Right lobe of liver (tissue), 6 donors: ENCODE measurements at regions not wholly inside any gene's neighbourhood (a gene's known extent, or its start where the extent isn't known, plus 50 kb on each side); places are given as distances from the start of the nearest gene placed in this dataset.

ENCODE experiments used
- ATAC-seq, 4 donors: fragments of 200-7000 bp; cut with Tn5 transposase; one replicate each; pipeline ENCODE4 v1.9.1; 2020; ENCODE audit warnings: mild to moderate bottlenecking in 4 of 4, moderate library complexity in 4 of 4
- DNase-seq, 3 donors: peaks; one replicate each; pipeline ENCODE4 v3.0.0-alpha.2; 2020
- H3K27ac ChIP-seq, 3 donors: fragments of 200-600 bp; one replicate each; pipeline ENCODE4 v1.8.0; 2022
- H3K27me3 ChIP-seq, 2 donors: fragments of 200-600 bp; one replicate each; pipeline ENCODE4 v1.8.0; 2022
- H3K36me3 ChIP-seq, 4 donors: fragments of 200-600 bp; sonication (generic) in 1 of 4; one replicate each; pipeline versions ENCODE4 v1.5.1 to v1.8.0; 2017 to 2022; ENCODE audit warnings: control low read depth in 1 of 4
- H3K4me1 ChIP-seq, 4 donors: fragments of 200-600 bp; sonication (generic) in 1 of 4; one replicate each; pipeline versions ENCODE4 v1.5.1 to v1.8.0; 2017 to 2022; ENCODE audit warnings: control low read depth in 1 of 4
- H3K4me3 ChIP-seq, 3 donors: fragments of 200-600 bp; one replicate each; pipeline ENCODE4 v1.8.0; 2022
- H3K9me3 ChIP-seq, 4 donors: fragments of 200-600 bp; sonication (generic) in 1 of 4; one replicate each; pipeline versions ENCODE4 v1.5.1 to v1.8.0; 2017 to 2022; ENCODE audit warnings: control low read depth in 1 of 4
- POLR2A ChIP-seq: fragments of 450-650 bp; IDR thresholded peaks from one replicate; pipeline ENCODE4 v1.6.1; 2017; ENCODE audit warnings: antibody characterized with exemption, mild to moderate bottlenecking
- WGBS: methylation state at CpG from one replicate; pipeline ENCODE4 v1.1.6; 2018; ENCODE audit warnings: low coverage, low lambda C conversion rate; ENCODE audit not compliant: insufficient coverage; ENCODE audit errors: missing lambda C conversion rate; 5-methylcytosine and 5-hydroxymethylcytosine counted together
- intact Hi-C, 2 donors: fragments of 100-400 bp; cut with DNase I; formaldehyde crosslinking; loops; one replicate each; pipeline versions ENCODE4 v1.11.2 to v1.14.1; 2022
- TF ChIP-seq, protein P1 (sequence below), 4 donors: fragments of 200-600 bp in 3 of 4; fragments of 450-650 bp in 1 of 4; IDR thresholded peaks; one replicate each; pipeline versions ENCODE4 v1.5.1 to v1.8.0; 2016 to 2022; ENCODE audit warnings: antibody characterized with exemption in 4 of 4, mild to moderate bottlenecking in 2 of 4
- donor health status: DM: no; HTN: yes; CAD: no.
- donor health status: DM: no; HTN: no; CAD: no.
- donor health status: DM: no; HTN: no; CAD: no.
- donor health status: DM: no; HTN: yes; CAD: no.
- donor health status: DM: no; HTN: yes; CAD: no.

DNA sequence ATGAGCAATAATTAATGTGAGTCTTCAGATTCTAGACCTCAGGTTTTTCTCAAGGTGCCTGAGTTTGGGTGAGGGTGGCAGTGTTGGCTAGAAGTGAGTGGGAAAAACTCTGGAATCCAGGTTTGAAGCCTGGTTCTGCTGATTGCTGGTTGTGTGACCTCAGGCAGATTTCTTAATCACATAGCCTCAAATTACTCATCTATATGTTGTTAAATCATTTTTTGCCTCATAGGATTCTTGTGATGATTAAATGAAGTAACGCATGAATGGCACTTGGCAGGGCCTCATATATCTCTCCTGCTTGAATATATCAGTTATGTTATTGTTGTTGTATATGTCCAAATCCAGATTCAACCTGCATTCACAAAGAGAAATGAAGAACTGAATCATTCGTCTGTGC is 60.5 kb downstream of the NR2F2 start:
- WGBS: 100% methylated on average over 2 of the region's 2 CpGs
- Histone ChIP-seq H3K27me3 (no peaks in the 10 kb centered on the region), H3K36me3 (no peaks in the 10 kb centered on the region), H3K4me1 (no peaks in the 10 kb centered on the region), H3K27ac (no peak overlapping the region), H3K4me3 (no peak overlapping the region), H3K9me3 (no peaks in the 10 kb centered on the region)
- no peak for ATAC-seq
- TF ChIP-seq, protein P1, sequence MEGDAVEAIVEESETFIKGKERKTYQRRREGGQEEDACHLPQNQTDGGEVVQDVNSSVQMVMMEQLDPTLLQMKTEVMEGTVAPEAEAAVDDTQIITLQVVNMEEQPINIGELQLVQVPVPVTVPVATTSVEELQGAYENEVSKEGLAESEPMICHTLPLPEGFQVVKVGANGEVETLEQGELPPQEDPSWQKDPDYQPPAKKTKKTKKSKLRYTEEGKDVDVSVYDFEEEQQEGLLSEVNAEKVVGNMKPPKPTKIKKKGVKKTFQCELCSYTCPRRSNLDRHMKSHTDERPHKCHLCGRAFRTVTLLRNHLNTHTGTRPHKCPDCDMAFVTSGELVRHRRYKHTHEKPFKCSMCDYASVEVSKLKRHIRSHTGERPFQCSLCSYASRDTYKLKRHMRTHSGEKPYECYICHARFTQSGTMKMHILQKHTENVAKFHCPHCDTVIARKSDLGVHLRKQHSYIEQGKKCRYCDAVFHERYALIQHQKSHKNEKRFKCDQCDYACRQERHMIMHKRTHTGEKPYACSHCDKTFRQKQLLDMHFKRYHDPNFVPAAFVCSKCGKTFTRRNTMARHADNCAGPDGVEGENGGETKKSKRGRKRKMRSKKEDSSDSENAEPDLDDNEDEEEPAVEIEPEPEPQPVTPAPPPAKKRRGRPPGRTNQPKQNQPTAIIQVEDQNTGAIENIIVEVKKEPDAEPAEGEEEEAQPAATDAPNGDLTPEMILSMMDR (IDR thresholded peaks at IDR 0.05): no peak
- TF ChIP-seq POLR2A: no peak
- intact Hi-C loops: no loop called here
- DNase-seq: no peak

DNA sequence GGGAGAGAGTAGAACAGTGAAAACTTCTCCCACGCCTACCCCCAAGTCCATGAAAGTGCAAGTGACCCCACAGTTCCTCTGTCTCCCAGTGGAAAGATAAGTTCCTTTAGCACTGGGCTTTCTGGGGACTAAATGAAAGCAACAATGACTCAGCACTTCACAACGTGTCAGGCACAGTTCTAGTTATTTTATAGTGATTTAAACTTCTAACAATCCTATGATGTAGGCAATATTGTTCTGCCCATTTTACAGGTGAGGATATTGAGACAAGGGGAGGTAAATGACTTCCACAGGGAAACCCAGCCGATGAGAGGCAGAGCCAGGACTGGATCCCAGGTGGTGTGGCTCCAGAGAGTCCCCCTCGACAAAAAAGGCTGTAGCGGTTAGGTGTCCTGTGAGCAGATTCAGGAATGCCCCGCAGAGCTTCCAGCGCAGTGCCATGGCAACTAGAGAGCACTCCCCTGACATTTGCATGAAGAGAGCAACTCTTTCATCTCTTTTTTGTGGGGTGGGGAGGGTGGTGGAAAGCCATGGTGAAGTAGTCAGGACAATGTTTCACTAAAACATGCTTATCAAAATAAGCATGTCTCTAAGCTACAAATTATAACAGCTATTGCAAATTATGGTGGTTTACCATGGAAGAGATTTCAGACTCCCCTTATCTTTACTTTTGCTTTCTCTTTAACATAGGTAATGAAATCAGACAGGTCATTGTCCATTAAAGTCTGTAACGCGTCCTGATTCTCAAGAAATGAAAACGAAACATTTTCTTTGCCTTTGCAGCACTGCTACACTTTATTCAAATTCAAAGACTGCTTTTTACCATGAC is 62.1 kb downstream of the NR2F2 start:
- WGBS: 40% methylated on average over 10 of the region's 10 CpGs
- Histone ChIP-seq H3K4me1 (no peaks in the 10 kb centered on the region), H3K27ac (no peak overlapping the region), H3K36me3 (no peaks in the 10 kb centered on the region), H3K9me3 (no peaks in the 10 kb centered on the region), H3K4me3 (peak overlapping the region; percentile 6 to 31 (median 19)), H3K27me3 (no peaks in the 10 kb centered on the region)
- DNase-seq: no peak
- TF ChIP-seq, protein P1 (IDR thresholded peaks at IDR 0.05): no peak
- no peak for TF ChIP-seq POLR2A
- intact Hi-C loops: no loop called here
- ATAC-seq: peak; percentile 67 to 87 (median 74)

DNA sequence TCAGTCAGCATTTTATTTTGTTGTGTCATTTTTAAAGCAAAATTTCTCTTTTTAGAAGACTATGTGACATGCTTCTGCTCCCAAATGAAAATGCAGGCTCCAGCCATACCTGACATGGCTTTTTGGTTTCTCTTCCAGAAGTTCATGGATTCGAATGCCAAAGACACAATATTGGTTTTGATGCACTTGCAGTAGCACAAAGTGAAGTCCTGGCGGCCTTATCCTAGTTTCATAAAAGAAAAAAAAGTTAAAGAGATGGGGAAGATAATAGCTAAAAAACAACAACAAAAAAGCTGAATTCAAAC is 62.7 kb downstream of the NR2F2 start:
- Histone ChIP-seq H3K9me3 (no peaks in the 10 kb centered on the region), H3K4me3 (peak overlapping the region; percentile 6 to 31 (median 19)), H3K27me3 (no peaks in the 10 kb centered on the region), H3K4me1 (no peaks in the 10 kb centered on the region), H3K27ac (no peak overlapping the region), H3K36me3 (no peaks in the 10 kb centered on the region)
- ATAC-seq (peak; percentile 24 to 55 (median 40)), DNase-seq (no peak)
- WGBS: 30% methylated on average over 2 of the region's 2 CpGs
- intact Hi-C loops: no loop called here
- TF ChIP-seq, protein P1 (IDR thresholded peaks at IDR 0.05): no peak
- no peak for TF ChIP-seq POLR2A

DNA sequence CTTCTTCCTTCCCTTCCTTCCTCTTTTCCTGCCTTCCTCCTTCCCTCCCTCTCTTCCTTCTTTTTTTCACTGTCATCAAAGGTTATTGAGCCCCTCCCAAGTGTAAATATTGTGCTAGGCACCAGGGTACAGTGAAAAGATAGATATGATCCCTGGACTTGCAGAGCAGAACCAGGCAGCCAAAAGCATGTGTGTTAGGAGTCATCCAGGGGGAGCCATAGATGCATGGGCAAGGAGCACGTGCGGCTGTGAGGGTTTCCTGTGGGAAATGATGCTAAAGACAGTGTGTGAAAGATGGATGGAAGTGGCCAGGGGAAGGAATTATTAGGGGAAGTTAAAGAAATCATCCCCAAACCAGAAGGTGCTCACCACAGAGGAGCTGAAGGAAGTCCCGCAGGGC is 65.2 kb downstream of the NR2F2 start:
- WGBS: 54% methylated on average over 3 of the region's 3 CpGs
- no peak overlapping the region for H3K4me3 ChIP-seq
- H3K4me1 ChIP-seq: no peaks in the 10 kb centered on the region
- intact Hi-C loops: no loop called here
- H3K36me3 ChIP-seq: no peaks in the 10 kb centered on the region
- no peaks in the 10 kb centered on the region for H3K27me3 ChIP-seq
- no peaks in the 10 kb centered on the region for H3K9me3 ChIP-seq
- ATAC-seq: no peak
- TF ChIP-seq, protein P1 (IDR thresholded peaks at IDR 0.05): no peak
- no peak for TF ChIP-seq POLR2A
- no peak for DNase-seq
- no peak overlapping the region for H3K27ac ChIP-seq
